Mesendoderm (in vitro differentiated cells): ENCODE measurements at regions not wholly inside any gene's neighbourhood (a gene's known extent, or its start where the extent isn't known, plus 50 kb on each side); places are given as distances from the start of the nearest gene placed in this dataset.
"Not testable (repeated sequence)": the region's sequence is repeated elsewhere in the genome, so short reads cannot be mapped to it uniquely, and the experiment has no call there.

Experiments
- DNase-seq: peaks from one replicate; pipeline ENCODE4 v3.0.0; 2013
- H2AK5ac ChIP-seq: 2 replicates; pipeline ENCODE4 v1.6.1; 2013; ENCODE audit warnings: low read length, inconsistent platforms
- H2BK120ac ChIP-seq: 2 replicates; pipeline ENCODE4 v1.6.1; 2013; ENCODE audit warnings: low read depth, mild to moderate bottlenecking, low read length, moderate library complexity, mixed read lengths
- H2BK15ac ChIP-seq: replicated peaks from 2 replicates; pipeline ENCODE4 v1.6.1; 2013; ENCODE audit warnings: low read depth, mild to moderate bottlenecking, moderate library complexity
- H2BK5ac ChIP-seq: 2 replicates; pipeline ENCODE4 v1.6.1; 2013; ENCODE audit warnings: low read length, inconsistent platforms
- H3K18ac ChIP-seq: 2 replicates; pipeline ENCODE4 v1.6.1; 2013; ENCODE audit warnings: mild to moderate bottlenecking, low read length, mixed read lengths
- H3K23ac ChIP-seq: one replicate; pipeline ENCODE4 v1.6.1; 2013; ENCODE audit warnings: low read length
- H3K27ac ChIP-seq: 2 replicates; pipeline ENCODE4 v1.5.1; 2013; ENCODE audit warnings: low read depth, mild to moderate bottlenecking, inconsistent platforms, low read length, moderate library complexity
- H3K27me3 ChIP-seq: 2 replicates; pipeline ENCODE4 v1.6.1; 2013; ENCODE audit warnings: low read length, control low read depth, mild to moderate bottlenecking, inconsistent platforms; ENCODE audit not compliant: insufficient read depth, poor library complexity
- H3K36me3 ChIP-seq: 2 replicates; pipeline ENCODE4 v1.6.1; 2013; ENCODE audit warnings: low read length, inconsistent platforms; ENCODE audit not compliant: control insufficient read depth, insufficient read depth
- H3K4ac ChIP-seq: one replicate; pipeline ENCODE4 v1.6.1; 2013; ENCODE audit warnings: low read depth, mild to moderate bottlenecking, low read length, moderate library complexity
- H3K4me1 ChIP-seq: 2 replicates; pipeline ENCODE4 v1.6.1; 2013; ENCODE audit warnings: low read depth, low read length, inconsistent platforms; ENCODE audit not compliant: control insufficient read depth
- H3K4me2 ChIP-seq: 2 replicates; pipeline ENCODE4 v1.6.1; 2013; ENCODE audit warnings: low read length
- H3K4me3 ChIP-seq: 2 replicates; pipeline ENCODE4 v1.5.1; 2013; ENCODE audit warnings: mild to moderate bottlenecking, low read length
- H3K56ac ChIP-seq: one replicate; pipeline ENCODE4 v1.6.1; 2013; ENCODE audit warnings: low read length
- H3K79me1 ChIP-seq: 2 replicates; pipeline ENCODE4 v1.6.1; 2013; ENCODE audit warnings: low read length, inconsistent platforms
- H3K79me2 ChIP-seq: 2 replicates; pipeline ENCODE4 v1.6.1; 2013; ENCODE audit warnings: mild to moderate bottlenecking, low read length; ENCODE audit not compliant: control insufficient read depth, insufficient read depth
- H3K9ac ChIP-seq: 2 replicates; pipeline ENCODE4 v1.6.1; 2013; ENCODE audit warnings: low read length, inconsistent platforms
- H4K5ac ChIP-seq: one replicate; pipeline ENCODE4 v1.6.1; 2013; ENCODE audit warnings: low read length
- H4K8ac ChIP-seq: one replicate; pipeline ENCODE4 v1.6.1; 2013; ENCODE audit warnings: low read depth, mild to moderate bottlenecking, control low read depth, low read length, moderate library complexity
- WGBS: extraction: QIAGEN DNeasy Blood & Tissue Kit; methylation state at CpG from one replicate; pipeline ENCODE4 v1.1.7; 2013; ENCODE audit warnings: low lambda C conversion rate, missing lambda C conversion rate; ENCODE audit not compliant: insufficient coverage; ENCODE audit errors: extremely low coverage; 5-methylcytosine and 5-hydroxymethylcytosine counted together

DNA sequence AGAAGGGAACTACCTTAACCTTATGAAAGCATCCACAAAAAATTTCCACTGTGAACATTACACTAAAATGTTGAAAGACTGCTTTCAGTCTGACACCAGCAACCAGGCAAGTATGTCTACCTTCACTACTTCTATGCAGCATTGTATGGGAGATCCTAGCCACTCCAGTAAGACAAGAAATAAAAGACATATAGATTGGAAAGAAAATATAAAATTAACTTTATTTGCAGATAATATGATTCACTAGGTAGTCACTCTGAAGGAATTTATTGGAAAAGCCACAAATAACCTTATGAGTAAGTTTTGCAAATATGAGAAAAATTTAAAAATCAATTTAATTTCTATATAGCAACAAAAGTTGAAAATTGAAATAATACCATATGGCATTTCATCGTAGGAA, 172.0 kb downstream of the RERGL start:
- Histone ChIP-seq H3K4me3 (no peak overlapping the region), H4K5ac (no peak overlapping the region), H3K79me2 (no peaks in the 10 kb centered on the region), H3K4me1 (no peaks in the 10 kb centered on the region), H2BK5ac (no peak overlapping the region), H3K23ac (no peak overlapping the region), H3K36me3 (no peaks in the 10 kb centered on the region), H3K4ac (no peak overlapping the region), H3K4me2 (no peak overlapping the region), H2AK5ac (no peak overlapping the region), H4K8ac (no peak overlapping the region), H3K18ac (no peak overlapping the region), H2BK120ac (no peak overlapping the region), H3K79me1 (no peaks in the 10 kb centered on the region), H3K27me3 (no peaks in the 10 kb centered on the region), H3K9ac (no peak overlapping the region), H2BK15ac (no peak overlapping the region), H3K56ac (no peak overlapping the region), H3K27ac (no peak overlapping the region)
- no CpG with 5 or more reads among the region's 1 CpG for WGBS
- DNase-seq, result no peak

DNA sequence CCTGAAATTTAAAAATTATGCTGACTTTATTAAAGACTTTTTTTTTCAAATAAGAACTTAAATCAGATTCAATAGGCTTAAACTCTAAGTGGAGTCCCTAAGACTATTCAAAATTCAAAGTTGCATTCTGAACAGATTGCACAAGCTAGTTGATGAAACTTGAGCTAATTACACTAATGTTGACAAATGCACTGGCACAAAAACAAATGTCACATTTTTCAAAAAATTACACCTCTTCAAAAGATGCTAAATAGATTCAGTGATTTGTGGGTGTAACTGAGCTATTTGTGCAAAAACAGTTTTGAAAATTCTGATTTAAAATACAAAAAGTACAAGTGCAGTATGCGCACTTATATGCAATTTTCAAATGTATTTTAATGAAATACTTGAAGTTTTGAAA, 205.4 kb downstream of the RERGL start:
- Histone ChIP-seq H3K18ac (no peak overlapping the region), H2BK5ac (no peak overlapping the region), H2BK15ac (no peak overlapping the region), H4K8ac (no peak overlapping the region), H4K5ac (no peak overlapping the region), H3K79me2 (no peaks in the 10 kb centered on the region), H2BK120ac (no peak overlapping the region), H3K79me1 (no peaks in the 10 kb centered on the region), H3K4ac (no peak overlapping the region), H3K56ac (no peak overlapping the region), H3K4me1 (no peaks in the 10 kb centered on the region), H3K4me3 (no peak overlapping the region), H3K27ac (no peak overlapping the region), H3K23ac (no peak overlapping the region), H3K36me3 (no peaks in the 10 kb centered on the region), H3K9ac (no peak overlapping the region), H3K4me2 (no peak overlapping the region), H3K27me3 (no peaks in the 10 kb centered on the region), H2AK5ac (no peak overlapping the region)
- no CpG with 5 or more reads among the region's 1 CpG for WGBS
- DNase-seq, result no peak

- Histone ChIP-seq H4K8ac (no peak overlapping the region), H3K4ac (no peak overlapping the region), H3K79me2 (no peaks in the 10 kb centered on the region), H2BK15ac (no peak overlapping the region), H2AK5ac (no peak overlapping the region), H3K4me1 (no peaks in the 10 kb centered on the region), H2BK5ac (no peak overlapping the region), H3K18ac (no peak overlapping the region), H3K36me3 (no peaks in the 10 kb centered on the region), H2BK120ac (no peak overlapping the region), H3K9ac (no peak overlapping the region), H3K27ac (no peak overlapping the region), H3K4me3 (no peak overlapping the region), H3K79me1 (no peaks in the 10 kb centered on the region), H3K23ac (no peak overlapping the region), H3K4me2 (no peak overlapping the region), H3K56ac (no peak overlapping the region), H3K27me3 (no peaks in the 10 kb centered on the region), H4K5ac (no peak overlapping the region)
- no peak for DNase-seq
- no CpG with 5 or more reads among the region's 1 CpG for WGBS
Measured at GRCh38 chr12:17878714-17879113, 211.3 kb downstream of the RERGL start.

DNA sequence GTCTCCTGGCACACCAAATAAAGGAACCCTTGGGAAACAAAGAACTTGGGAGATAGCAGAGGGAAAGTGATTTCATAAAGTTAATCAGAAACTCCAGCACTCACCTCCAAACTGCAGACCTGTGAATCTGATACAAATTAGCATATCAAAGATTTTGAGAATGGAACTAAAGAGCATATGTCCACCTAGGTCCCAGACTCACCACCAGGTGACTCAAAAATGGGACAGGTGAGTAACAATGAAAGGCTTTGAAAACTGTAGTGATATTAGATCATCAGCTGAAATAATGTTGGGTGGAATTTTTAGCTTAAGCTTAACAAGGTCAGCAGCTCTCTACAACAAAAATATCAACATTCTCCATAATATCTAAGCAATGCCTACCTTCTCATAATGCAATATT, 214.8 kb downstream of the RERGL start:
- no peaks in the 10 kb centered on the region for H3K36me3 ChIP-seq
- no peak overlapping the region for H3K18ac ChIP-seq
- H2BK15ac ChIP-seq, result no peak overlapping the region
- no peak overlapping the region for H2BK5ac ChIP-seq
- no peak overlapping the region for H4K5ac ChIP-seq
- H2BK120ac ChIP-seq, result no peak overlapping the region
- no peak overlapping the region for H3K4me2 ChIP-seq
- no peak overlapping the region for H3K56ac ChIP-seq
- no peak overlapping the region for H2AK5ac ChIP-seq
- H3K27ac ChIP-seq, result no peak overlapping the region
- no peak for DNase-seq
- no peak overlapping the region for H4K8ac ChIP-seq
- no peaks in the 10 kb centered on the region for H3K79me1 ChIP-seq
- no peak overlapping the region for H3K4me3 ChIP-seq
- no peak overlapping the region for H3K23ac ChIP-seq
- H3K79me2 ChIP-seq, result no peaks in the 10 kb centered on the region
- no peak overlapping the region for H3K9ac ChIP-seq
- no peaks in the 10 kb centered on the region for H3K27me3 ChIP-seq
- no peaks in the 10 kb centered on the region for H3K4me1 ChIP-seq
- H3K4ac ChIP-seq, result no peak overlapping the region

DNA sequence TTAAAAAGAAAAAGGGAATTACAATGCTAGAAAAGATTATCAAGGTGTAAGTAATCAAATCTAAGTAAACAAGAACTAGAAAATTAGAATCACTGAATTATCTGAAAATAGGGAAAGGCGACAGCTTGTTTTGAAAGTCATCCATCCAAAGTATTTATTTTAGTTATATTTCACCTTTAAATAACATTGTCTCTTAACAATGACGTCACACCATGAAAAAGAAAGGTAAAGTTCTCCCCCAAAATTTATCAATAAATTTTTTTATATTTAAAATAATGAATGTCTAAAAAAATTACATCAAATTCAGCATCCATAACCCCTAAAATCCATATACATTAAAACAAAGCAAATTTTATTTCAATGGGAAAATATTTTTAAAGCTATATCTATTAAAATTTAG, 223.2 kb downstream of the RERGL start:
- DNase-seq, result no peak
- H2AK5ac ChIP-seq, result no peak overlapping the region
- H3K27me3 ChIP-seq, result no peaks in the 10 kb centered on the region
- H3K4me3 ChIP-seq, result no peak overlapping the region
- H4K8ac ChIP-seq, result no peak overlapping the region
- no peaks in the 10 kb centered on the region for H3K79me2 ChIP-seq
- H3K4ac ChIP-seq, result no peak overlapping the region
- no peaks in the 10 kb centered on the region for H3K36me3 ChIP-seq
- H3K27ac ChIP-seq, result no peak overlapping the region
- H2BK5ac ChIP-seq, result no peak overlapping the region
- no peak overlapping the region for H4K5ac ChIP-seq
- no peak overlapping the region for H3K56ac ChIP-seq
- no peak overlapping the region for H2BK120ac ChIP-seq
- H3K4me2 ChIP-seq, result no peak overlapping the region
- H2BK15ac ChIP-seq, result no peak overlapping the region
- WGBS, result no CpG with 5 or more reads among the region's 2 CpGs
- H3K18ac ChIP-seq, result no peak overlapping the region
- H3K9ac ChIP-seq, result no peak overlapping the region
- no peaks in the 10 kb centered on the region for H3K4me1 ChIP-seq
- no peak overlapping the region for H3K23ac ChIP-seq
- H3K79me1 ChIP-seq, result no peaks in the 10 kb centered on the region

DNA sequence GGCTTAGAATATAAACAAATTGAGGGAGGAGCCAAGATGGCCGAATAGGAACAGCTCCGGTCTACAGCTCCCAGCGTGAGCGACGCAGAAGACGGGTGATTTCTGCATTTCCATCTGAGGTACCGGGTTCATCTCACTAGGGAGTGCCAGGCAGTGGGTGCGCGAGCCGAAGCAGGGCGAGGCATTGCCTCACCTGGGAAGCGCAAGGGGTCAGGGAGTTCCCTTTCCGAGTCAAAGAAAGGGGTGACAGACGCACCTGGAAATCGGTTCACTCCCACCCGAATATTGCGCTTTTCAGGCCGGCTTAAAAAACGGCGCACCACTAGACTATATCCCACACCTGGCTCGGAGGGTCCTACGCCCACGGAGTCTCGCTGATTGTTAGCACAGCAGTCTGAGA, 234.4 kb downstream of the RERGL start:
- not testable (repeated sequence) for H3K9ac ChIP-seq, H3K56ac ChIP-seq, H2BK120ac ChIP-seq, H2BK5ac ChIP-seq, H3K79me2 ChIP-seq, H3K18ac ChIP-seq, H4K5ac ChIP-seq, H3K4me2 ChIP-seq, H3K27ac ChIP-seq, H3K4ac ChIP-seq, H3K79me1 ChIP-seq, H3K27me3 ChIP-seq, H3K36me3 ChIP-seq, H3K4me3 ChIP-seq, DNase-seq, H3K23ac ChIP-seq, H3K4me1 ChIP-seq, H2BK15ac ChIP-seq, H4K8ac ChIP-seq, H2AK5ac ChIP-seq
- WGBS, result no CpG with 5 or more reads among the region's 24 CpGs
